Trophoblast cell (in vitro differentiated cells and primary cell): ENCODE measurements at regions not wholly inside any gene's neighbourhood (a gene's known extent, or its start where the extent isn't known, plus 50 kb on each side); places are given as distances from the start of the nearest gene placed in this dataset.

Source experiments
- DNase-seq, 2 donors: peaks; one replicate each; pipeline ENCODE4 v3.0.0-alpha.2; 2016
- H2AFZ ChIP-seq: 2 replicates; pipeline ENCODE4 v1.6.1; 2013; ENCODE audit warnings: low read length, moderate library complexity, mild to moderate bottlenecking; ENCODE audit not compliant: insufficient read depth, poor library complexity
- H2AK5ac ChIP-seq: 2 replicates; pipeline ENCODE4 v1.6.1; 2013; ENCODE audit warnings: mild to moderate bottlenecking, low read length
- H2BK120ac ChIP-seq: 2 replicates; pipeline ENCODE4 v1.6.1; 2013; ENCODE audit warnings: low read length, mild to moderate bottlenecking, moderate library complexity; ENCODE audit not compliant: insufficient read depth, poor library complexity
- H2BK12ac ChIP-seq: 2 replicates; pipeline ENCODE4 v1.6.1; 2013; ENCODE audit warnings: mild to moderate bottlenecking, low read length, moderate library complexity
- H2BK5ac ChIP-seq: 2 replicates; pipeline ENCODE4 v1.6.1; 2013; ENCODE audit warnings: low read length, low read depth, moderate library complexity, mild to moderate bottlenecking; ENCODE audit not compliant: poor library complexity
- H3K14ac ChIP-seq: 2 replicates; pipeline ENCODE4 v1.6.1; 2013; ENCODE audit warnings: mild to moderate bottlenecking, low read length
- H3K18ac ChIP-seq: 2 replicates; pipeline ENCODE4 v1.6.1; 2013; ENCODE audit warnings: mild to moderate bottlenecking, low read length
- H3K23ac ChIP-seq: 2 replicates; pipeline ENCODE4 v1.6.1; 2013; ENCODE audit warnings: low read length
- H3K27ac ChIP-seq: 2 replicates; pipeline ENCODE4 v1.5.1; 2013; ENCODE audit warnings: low read depth, mild to moderate bottlenecking, inconsistent platforms, low read length, moderate library complexity
- H3K27me3 ChIP-seq: 2 replicates; pipeline ENCODE4 v1.6.1; 2013; ENCODE audit warnings: inconsistent platforms, mild to moderate bottlenecking, low read length, moderate library complexity; ENCODE audit not compliant: insufficient read depth
- H3K36me3 ChIP-seq, 2 experiments: 1 replicate in 1 of 2; 2 replicates in 1 of 2; pipeline ENCODE4 v1.6.1; 2013; ENCODE audit warnings: low read length in 2 of 2, mild to moderate bottlenecking in 2 of 2, moderate library complexity in 1 of 2; ENCODE audit not compliant: insufficient read depth in 2 of 2, control insufficient read depth in 1 of 2
- H3K4ac ChIP-seq: 2 replicates; pipeline ENCODE4 v1.6.1; 2013; ENCODE audit warnings: low read depth, mild to moderate bottlenecking, low read length, moderate library complexity
- H3K4me1 ChIP-seq, 2 experiments: 1 replicate in 1 of 2; 2 replicates in 1 of 2; pipeline ENCODE4 v1.6.1; 2013; ENCODE audit warnings: low read length in 2 of 2, mild to moderate bottlenecking in 2 of 2, moderate library complexity in 1 of 2; ENCODE audit not compliant: insufficient read depth in 2 of 2, control insufficient read depth in 1 of 2
- H3K4me2 ChIP-seq: 2 replicates; pipeline ENCODE4 v1.6.1; 2013; ENCODE audit warnings: inconsistent platforms, mild to moderate bottlenecking, low read length, moderate library complexity
- H3K4me3 ChIP-seq: 2 replicates; pipeline ENCODE4 v1.5.1; 2013; ENCODE audit warnings: mild to moderate bottlenecking, low read depth, low read length, inconsistent platforms
- H3K79me1 ChIP-seq: one replicate; pipeline ENCODE4 v1.6.1; 2013; ENCODE audit warnings: low read length
- H3K79me2 ChIP-seq: 2 replicates; pipeline ENCODE4 v1.6.1; 2013; ENCODE audit warnings: low read length, mild to moderate bottlenecking; ENCODE audit not compliant: control insufficient read depth, insufficient read depth, poor library complexity
- H3K9ac ChIP-seq: 2 replicates; pipeline ENCODE4 v1.6.1; 2013; ENCODE audit warnings: mild to moderate bottlenecking, low read length
- H3K9me3 ChIP-seq: 2 replicates; pipeline ENCODE4 v1.6.1; 2013; ENCODE audit warnings: low read depth, mild to moderate bottlenecking, control low read depth, inconsistent platforms, low read length; ENCODE audit not compliant: insufficient read depth
- H4K12ac ChIP-seq: 2 replicates; pipeline ENCODE4 v1.6.1; 2013; ENCODE audit warnings: low read depth, mild to moderate bottlenecking, low read length, moderate library complexity
- H4K8ac ChIP-seq: 2 replicates; pipeline ENCODE4 v1.6.1; 2013; ENCODE audit warnings: low read depth, mild to moderate bottlenecking, low read length, moderate library complexity
- H4K91ac ChIP-seq: one replicate; pipeline ENCODE4 v1.6.1; 2013; ENCODE audit warnings: low read depth, mild to moderate bottlenecking, low read length, moderate library complexity
- WGBS: extraction: QIAGEN DNeasy Blood & Tissue Kit; methylation state at CpG from one replicate; pipeline ENCODE4 v1.1.7; 2013; ENCODE audit warnings: missing lambda C conversion rate; ENCODE audit not compliant: insufficient read length, insufficient coverage; ENCODE audit errors: extremely low coverage; 5-methylcytosine and 5-hydroxymethylcytosine counted together

DNA sequence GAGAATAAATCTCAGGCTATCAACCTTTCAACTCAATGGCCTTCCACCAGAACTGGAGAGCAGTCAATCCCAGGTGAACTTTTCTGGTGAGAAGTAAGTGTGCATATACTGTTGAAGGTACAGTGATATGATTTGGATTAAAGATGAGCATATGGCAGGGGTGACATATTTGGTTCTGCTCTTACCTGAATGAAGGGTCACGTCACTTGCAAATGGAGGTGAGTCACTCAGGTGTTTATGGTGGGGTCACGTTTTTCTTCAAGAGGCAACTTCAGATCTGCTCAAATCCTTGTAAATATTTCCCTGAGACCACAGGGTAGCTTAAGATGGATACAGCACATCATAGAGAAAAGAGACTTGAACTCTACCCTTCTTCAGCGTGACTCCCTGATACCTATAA lies 143.2 kb downstream of the BRMS1L start:
- Histone ChIP-seq H4K91ac (no peak overlapping the region), H3K23ac (no peak overlapping the region), H4K12ac (no peak overlapping the region), H3K4ac (no peak overlapping the region), H3K27ac (no peak overlapping the region), H3K36me3 (no peaks in the 10 kb centered on the region), H2AFZ (no peak overlapping the region), H3K18ac (no peak overlapping the region), H3K4me2 (no peak overlapping the region), H4K8ac (no peak overlapping the region), H2AK5ac (no peak overlapping the region), H3K4me1 (no peaks in the 10 kb centered on the region), H2BK12ac (no peak overlapping the region), H3K4me3 (no peak overlapping the region), H3K14ac (no peak overlapping the region), H3K79me2 (no peaks in the 10 kb centered on the region), H3K9me3 (no peaks in the 10 kb centered on the region), H3K27me3 (no peaks in the 10 kb centered on the region), H3K9ac (no peak overlapping the region), H3K79me1 (no peaks in the 10 kb centered on the region), H2BK5ac (no peak overlapping the region), H2BK120ac (no peak overlapping the region)
- WGBS: no CpG with 5 or more reads among the region's 3 CpGs
- DNase-seq: no peak

DNA sequence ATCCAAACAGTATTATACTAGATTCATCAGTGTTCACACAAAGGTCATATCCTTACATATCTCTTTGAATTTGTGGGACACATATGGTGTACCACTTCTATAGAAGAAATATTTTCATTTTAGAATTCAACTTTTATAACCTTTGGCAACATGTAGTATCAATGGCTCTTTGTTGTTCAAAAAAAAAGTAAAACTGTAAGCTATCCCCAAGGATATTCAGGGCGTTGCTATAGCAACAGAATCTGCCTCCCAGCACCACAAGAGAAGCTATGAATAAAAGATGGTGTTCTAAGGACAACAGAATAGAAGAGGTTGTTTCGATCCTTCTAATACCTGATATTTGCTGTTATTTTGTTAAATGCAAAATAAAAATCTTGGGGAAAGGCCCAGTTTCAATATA lies 139.3 kb downstream of the BRMS1L start:
- Histone ChIP-seq H3K79me2 (no peaks in the 10 kb centered on the region), H4K91ac (no peak overlapping the region), H3K9me3 (no peaks in the 10 kb centered on the region), H3K36me3 (no peaks in the 10 kb centered on the region), H3K9ac (no peak overlapping the region), H3K4me2 (no peak overlapping the region), H3K79me1 (no peaks in the 10 kb centered on the region), H2AK5ac (no peak overlapping the region), H4K12ac (no peak overlapping the region), H2BK5ac (no peak overlapping the region), H2AFZ (no peak overlapping the region), H2BK120ac (no peak overlapping the region), H3K14ac (no peak overlapping the region), H3K27me3 (no peaks in the 10 kb centered on the region), H3K18ac (no peak overlapping the region), H3K23ac (no peak overlapping the region), H2BK12ac (no peak overlapping the region), H4K8ac (no peak overlapping the region), H3K4me3 (no peak overlapping the region), H3K4me1 (no peaks in the 10 kb centered on the region), H3K4ac (no peak overlapping the region), H3K27ac (no peak overlapping the region)
- DNase-seq: no peak
- no CpG with 5 or more reads among the region's 2 CpGs for WGBS

DNA sequence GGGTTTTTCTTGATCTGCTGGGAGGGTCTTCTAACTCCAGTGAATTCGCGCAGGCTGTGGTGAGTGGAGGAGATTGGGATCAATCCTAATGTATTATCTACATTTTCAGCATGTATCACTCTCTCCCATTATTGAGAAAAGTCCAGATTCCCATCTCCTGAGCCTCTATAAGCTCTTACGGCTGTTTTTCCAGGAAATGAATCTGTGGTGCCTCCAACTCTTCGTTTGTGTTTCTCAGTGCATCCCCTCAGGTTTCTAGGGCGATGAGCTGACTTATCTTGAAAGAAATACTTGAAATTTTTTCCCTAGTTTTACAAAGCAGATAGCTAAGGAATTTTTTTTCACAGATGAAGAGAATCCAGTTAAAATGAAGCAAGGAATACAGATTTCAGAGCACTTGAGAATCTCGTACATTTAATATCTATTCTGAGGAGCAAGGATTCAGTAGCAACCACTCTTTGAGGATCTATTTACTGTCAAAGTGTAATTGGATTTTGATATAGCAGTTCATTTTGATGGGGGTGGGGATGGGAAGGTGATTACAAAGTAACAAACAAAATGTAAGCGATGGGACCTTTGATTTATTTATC lies 138.7 kb downstream of the BRMS1L start:
- no peaks in the 10 kb centered on the region for H3K36me3 ChIP-seq
- H2AFZ ChIP-seq: no peak overlapping the region
- H2BK5ac ChIP-seq: no peak overlapping the region
- no peaks in the 10 kb centered on the region for H3K79me2 ChIP-seq
- no peak overlapping the region for H2BK120ac ChIP-seq
- no peak overlapping the region for H4K91ac ChIP-seq
- H3K4ac ChIP-seq: no peak overlapping the region
- DNase-seq: no peak
- H2AK5ac ChIP-seq: no peak overlapping the region
- no peak overlapping the region for H3K18ac ChIP-seq
- H2BK12ac ChIP-seq: no peak overlapping the region
- H3K4me1 ChIP-seq: no peaks in the 10 kb centered on the region
- H3K23ac ChIP-seq: no peak overlapping the region
- no peaks in the 10 kb centered on the region for H3K9me3 ChIP-seq
- WGBS: no CpG with 5 or more reads among the region's 7 CpGs
- H3K9ac ChIP-seq: no peak overlapping the region
- H3K27me3 ChIP-seq: no peaks in the 10 kb centered on the region
- H3K4me2 ChIP-seq: no peak overlapping the region
- no peak overlapping the region for H3K14ac ChIP-seq
- no peak overlapping the region for H4K8ac ChIP-seq
- no peak overlapping the region for H3K27ac ChIP-seq
- no peak overlapping the region for H4K12ac ChIP-seq
- no peaks in the 10 kb centered on the region for H3K79me1 ChIP-seq
- H3K4me3 ChIP-seq: no peak overlapping the region

- no peak overlapping the region for H3K14ac ChIP-seq
- H3K4me3 ChIP-seq: no peak overlapping the region
- no peak overlapping the region for H4K12ac ChIP-seq
- no peak overlapping the region for H2BK5ac ChIP-seq
- DNase-seq: no peak
- H3K23ac ChIP-seq: no peak overlapping the region
- no peak overlapping the region for H3K4me2 ChIP-seq
- H3K9ac ChIP-seq: no peak overlapping the region
- H2BK120ac ChIP-seq: no peak overlapping the region
- H4K8ac ChIP-seq: no peak overlapping the region
- H2BK12ac ChIP-seq: no peak overlapping the region
- no peak overlapping the region for H3K27ac ChIP-seq
- no peak overlapping the region for H2AK5ac ChIP-seq
- no peak overlapping the region for H3K4ac ChIP-seq
- H3K27me3 ChIP-seq: no peaks in the 10 kb centered on the region
- no peaks in the 10 kb centered on the region for H3K9me3 ChIP-seq
- no peaks in the 10 kb centered on the region for H3K79me2 ChIP-seq
- H2AFZ ChIP-seq: no peak overlapping the region
- no peaks in the 10 kb centered on the region for H3K36me3 ChIP-seq
- no peak overlapping the region for H3K18ac ChIP-seq
- no peaks in the 10 kb centered on the region for H3K4me1 ChIP-seq
- no peak overlapping the region for H4K91ac ChIP-seq
- H3K79me1 ChIP-seq: no peaks in the 10 kb centered on the region
Measured at GRCh38 chr14:35963209-35963608, 137.1 kb downstream of the BRMS1L start.
